ENCODE measurements at regions not wholly inside any gene's neighbourhood (a gene's known extent, or its start where the extent isn't known, plus 50 kb on each side); places are given as distances from the start of the nearest gene placed in this dataset.

- ATAC-seq (ENCODE audit: low read depth) (no peak), DNase-seq (ENCODE audit: low spot score in 2 of 2) (no peak)
- Mint-ChIP-seq H3K4me3 (no peak overlapping the region), H3K4me1 (no peaks in the 10 kb centered on the region), H3K9me3 (no peaks in the 10 kb centered on the region), H3K36me3 (no peaks in the 10 kb centered on the region), H3K27ac (no peak overlapping the region), H3K27me3 (no peaks in the 10 kb centered on the region)
Observed at GRCh38 chr5:123928401-123928800, 416.4 kb downstream of the CSNK1G3 start.

- Mint-ChIP-seq H3K4me1 (peaks cover 2% of the 10 kb centered on the region), H3K27me3 (no peaks in the 10 kb centered on the region), H3K4me3 (no peak overlapping the region), H3K9me3 (peaks cover 2% of the 10 kb centered on the region), H3K36me3 (peaks cover 2% of the 10 kb centered on the region), H3K27ac (no peak overlapping the region)
- ATAC-seq (ENCODE audit: low read depth) (no peak), DNase-seq (ENCODE audit: low spot score in 2 of 2) (no peak)
Observed at GRCh38 chr5:123921193-123921592, 409.2 kb downstream of the CSNK1G3 start.

- Mint-ChIP-seq H3K27me3 (no peaks in the 10 kb centered on the region), H3K36me3 (no peaks in the 10 kb centered on the region), H3K4me3 (no peak overlapping the region), H3K27ac (no peak overlapping the region), H3K4me1 (no peaks in the 10 kb centered on the region), H3K9me3 (peaks cover 16% of the 10 kb centered on the region)
- DNase-seq (ENCODE audit: low spot score in 2 of 2) (no peak), ATAC-seq (ENCODE audit: low read depth) (no peak)
Observed at GRCh38 chr5:123916345-123917121, 404.6 kb downstream of the CSNK1G3 start.

- Mint-ChIP-seq H3K4me1 (no peaks in the 10 kb centered on the region), H3K27ac (no peak overlapping the region), H3K27me3 (no peaks in the 10 kb centered on the region), H3K9me3 (peaks cover 16% of the 10 kb centered on the region), H3K36me3 (no peaks in the 10 kb centered on the region), H3K4me3 (no peak overlapping the region)
- DNase-seq (ENCODE audit: low spot score in 2 of 2) (no peak), ATAC-seq (ENCODE audit: low read depth) (no peak)
Observed at GRCh38 chr5:123914333-123914732, 402.4 kb downstream of the CSNK1G3 start.

GRCh38 chr5:123907349-123907748 lies 395.4 kb downstream of the CSNK1G3 start:
- H3K27ac Mint-ChIP-seq = peak overlapping the region; percentile 18
- no peaks in the 10 kb centered on the region for H3K9me3 Mint-ChIP-seq
- H3K4me3 Mint-ChIP-seq = no peak overlapping the region
- ATAC-seq (ENCODE audit: low read depth) (no peak), DNase-seq (ENCODE audit: low spot score in 2 of 2) (no peak)
- H3K36me3 Mint-ChIP-seq = no peaks in the 10 kb centered on the region
- H3K4me1 Mint-ChIP-seq = peaks cover 9% of the 10 kb centered on the region
- no peaks in the 10 kb centered on the region for H3K27me3 Mint-ChIP-seq

- no peak for ATAC-seq (ENCODE audit: low read depth)
- DNase-seq (ENCODE audit: low spot score in 2 of 2) = no peak
- Mint-ChIP-seq H3K27ac (peak overlapping the region; percentile 18), H3K4me3 (peak overlapping the region; percentile 51), H3K27me3 (no peaks in the 10 kb centered on the region), H3K9me3 (no peaks in the 10 kb centered on the region), H3K4me1 (peaks cover 9% of the 10 kb centered on the region), H3K36me3 (no peaks in the 10 kb centered on the region)
Observed at GRCh38 chr5:123906698-123907295, 394.8 kb downstream of the CSNK1G3 start.

GRCh38 chr5:123885081-123885480 lies 373.1 kb downstream of the CSNK1G3 start:
- no peak for ATAC-seq (ENCODE audit: low read depth)
- no peaks in the 10 kb centered on the region for H3K4me1 Mint-ChIP-seq
- no peaks in the 10 kb centered on the region for H3K9me3 Mint-ChIP-seq
- no peak for DNase-seq (ENCODE audit: low spot score in 2 of 2)
- no peak overlapping the region for H3K27ac Mint-ChIP-seq
- H3K27me3 Mint-ChIP-seq = peaks cover 1% of the 10 kb centered on the region
- H3K36me3 Mint-ChIP-seq = peaks cover 1% of the 10 kb centered on the region
- no peak overlapping the region for H3K4me3 Mint-ChIP-seq

- Mint-ChIP-seq H3K4me1 (no peaks in the 10 kb centered on the region), H3K9me3 (no peaks in the 10 kb centered on the region), H3K27ac (no peak overlapping the region), H3K27me3 (peaks cover 1% of the 10 kb centered on the region), H3K4me3 (no peak overlapping the region), H3K36me3 (peaks cover 1% of the 10 kb centered on the region)
- ATAC-seq (ENCODE audit: low read depth) (no peak), DNase-seq (ENCODE audit: low spot score in 2 of 2) (no peak)
Observed at GRCh38 chr5:123882965-123883345, 371.0 kb downstream of the CSNK1G3 start.

- Mint-ChIP-seq H3K27ac (no peak overlapping the region), H3K4me3 (no peak overlapping the region), H3K27me3 (peaks cover 1% of the 10 kb centered on the region), H3K36me3 (peaks cover 1% of the 10 kb centered on the region), H3K9me3 (no peaks in the 10 kb centered on the region), H3K4me1 (no peaks in the 10 kb centered on the region)
- ATAC-seq (ENCODE audit: low read depth) (no peak), DNase-seq (ENCODE audit: low spot score in 2 of 2) (no peak)
Observed at GRCh38 chr5:123882319-123882964, 370.5 kb downstream of the CSNK1G3 start.

- H3K4me1 Mint-ChIP-seq = no peaks in the 10 kb centered on the region
- H3K36me3 Mint-ChIP-seq = peaks cover 1% of the 10 kb centered on the region
- no peak overlapping the region for H3K4me3 Mint-ChIP-seq
- DNase-seq (ENCODE audit: low spot score in 2 of 2) (no peak), ATAC-seq (ENCODE audit: low read depth) (no peak)
- peaks cover 1% of the 10 kb centered on the region for H3K27me3 Mint-ChIP-seq
- no peak overlapping the region for H3K27ac Mint-ChIP-seq
- H3K9me3 Mint-ChIP-seq = no peaks in the 10 kb centered on the region
Observed at GRCh38 chr5:123881759-123882244, 369.8 kb downstream of the CSNK1G3 start.

- H3K9me3 Mint-ChIP-seq = no peaks in the 10 kb centered on the region
- no peaks in the 10 kb centered on the region for H3K4me1 Mint-ChIP-seq
- ATAC-seq (ENCODE audit: low read depth) (no peak), DNase-seq (ENCODE audit: low spot score in 2 of 2) (no peak)
- H3K27ac Mint-ChIP-seq = no peak overlapping the region
- H3K36me3 Mint-ChIP-seq = peaks cover 1% of the 10 kb centered on the region
- no peak overlapping the region for H3K4me3 Mint-ChIP-seq
- peaks cover 1% of the 10 kb centered on the region for H3K27me3 Mint-ChIP-seq
Observed at GRCh38 chr5:123880875-123881274, 368.9 kb downstream of the CSNK1G3 start.

GRCh38 chr5:123879071-123879470 lies 367.1 kb downstream of the CSNK1G3 start:
- no peak overlapping the region for H3K27ac Mint-ChIP-seq

GRCh38 chr5:123876276-123876790 lies 364.4 kb downstream of the CSNK1G3 start:
- no peak overlapping the region for H3K27ac Mint-ChIP-seq
- DNase-seq (ENCODE audit: low spot score in 2 of 2) = no peak
- ATAC-seq (ENCODE audit: low read depth) = no peak
- H3K27me3 Mint-ChIP-seq = peaks cover 1% of the 10 kb centered on the region
- no peaks in the 10 kb centered on the region for H3K9me3 Mint-ChIP-seq
- no peaks in the 10 kb centered on the region for H3K36me3 Mint-ChIP-seq
- H3K4me1 Mint-ChIP-seq = no peaks in the 10 kb centered on the region
- H3K4me3 Mint-ChIP-seq = no peak overlapping the region

More at GRCh38 chr5:123879071-123879470, 367.1 kb downstream of the CSNK1G3 start:
- no peaks in the 10 kb centered on the region for H3K9me3 Mint-ChIP-seq
- peaks cover 1% of the 10 kb centered on the region for H3K27me3 Mint-ChIP-seq
- H3K4me1 Mint-ChIP-seq = no peaks in the 10 kb centered on the region
- ATAC-seq (ENCODE audit: low read depth) (no peak), DNase-seq (ENCODE audit: low spot score in 2 of 2) (no peak)
- peaks cover 1% of the 10 kb centered on the region for H3K36me3 Mint-ChIP-seq
- H3K4me3 Mint-ChIP-seq = no peak overlapping the region

GRCh38 chr5:123875561-123876275 lies 363.7 kb downstream of the CSNK1G3 start:
- DNase-seq (ENCODE audit: low spot score in 2 of 2) (no peak), ATAC-seq (ENCODE audit: low read depth) (no peak)
- Mint-ChIP-seq H3K4me3 (no peak overlapping the region), H3K36me3 (no peaks in the 10 kb centered on the region), H3K27ac (no peak overlapping the region), H3K4me1 (no peaks in the 10 kb centered on the region), H3K9me3 (no peaks in the 10 kb centered on the region), H3K27me3 (no peaks in the 10 kb centered on the region)
